HG02885 (cell line): ENCODE measurements at regions not wholly inside any gene's neighbourhood (a gene's known extent, or its start where the extent isn't known, plus 50 kb on each side); places are given as distances from the start of the nearest gene placed in this dataset.
"Not testable (repeated sequence)": the region's sequence is repeated elsewhere in the genome, so short reads cannot be mapped to it uniquely, and the experiment has no call there.

Experiments
- ATAC-seq: cut with Tn5 transposase; IDR thresholded peaks from one replicate; pipeline ENCODE4 v1.9.1; 2021; ENCODE audit warnings: mild to moderate bottlenecking; ENCODE audit not compliant: unreplicated experiment, poor library complexity

DNA sequence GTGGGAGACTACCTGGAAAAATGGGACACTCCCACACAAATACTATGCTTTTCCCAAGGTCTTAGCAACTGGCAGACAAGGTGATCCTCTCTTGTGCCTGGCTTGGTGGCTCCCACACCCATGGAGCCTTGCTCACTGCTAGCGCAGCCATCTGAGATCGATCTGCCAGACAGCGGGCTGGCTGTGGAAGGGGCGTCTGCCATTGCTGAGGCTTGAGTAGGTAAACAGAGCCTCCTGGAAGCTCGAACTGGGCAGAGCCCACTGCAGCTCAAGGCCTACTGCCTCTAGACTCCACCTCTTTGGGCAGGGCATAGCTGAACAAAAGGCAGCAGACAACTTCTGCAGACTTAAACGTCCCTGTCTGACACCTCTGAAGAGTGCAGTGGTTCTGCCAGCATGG is 360.3 kb upstream of the EPHA3 start:
- ATAC-seq: not testable (repeated sequence)

DNA sequence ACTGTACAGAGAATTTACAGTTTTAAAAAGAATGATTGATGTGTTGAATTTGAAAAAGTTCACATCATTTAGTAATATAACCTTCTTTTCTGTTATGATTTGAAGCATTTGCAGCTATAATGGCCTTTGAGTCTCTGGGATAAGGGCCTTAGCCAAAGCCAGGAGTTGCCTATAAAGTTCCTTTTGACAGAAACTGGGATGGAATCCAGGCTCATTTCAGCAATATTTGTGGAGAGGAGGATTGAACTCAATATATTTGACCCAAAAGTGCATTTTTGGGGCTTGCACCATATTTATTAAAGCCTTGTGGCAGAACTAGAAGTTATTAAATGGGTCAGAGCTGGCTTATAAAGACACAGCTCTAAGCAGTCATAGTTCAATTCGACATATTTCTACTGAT is 348.7 kb upstream of the EPHA3 start:
- ATAC-seq: no peak

DNA sequence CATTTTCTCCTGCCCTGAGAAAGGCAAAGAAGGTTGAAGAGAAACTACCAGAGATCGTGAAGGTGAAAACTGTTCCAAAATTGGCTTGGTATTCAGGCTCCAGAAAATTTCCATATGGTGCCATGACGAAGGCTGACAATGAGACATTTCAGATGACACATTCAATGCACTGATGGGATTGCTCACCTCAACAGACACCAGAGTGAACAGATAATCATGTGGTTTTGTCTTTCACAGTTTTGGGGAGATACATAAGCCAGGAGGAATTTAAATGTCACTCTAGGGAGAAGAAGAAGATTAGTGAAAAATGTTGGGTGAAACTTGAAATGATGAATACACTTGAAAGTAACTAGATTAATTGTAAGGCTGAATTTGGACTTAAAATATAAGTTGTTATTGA is 339.7 kb upstream of the EPHA3 start:
- ATAC-seq: no peak

DNA sequence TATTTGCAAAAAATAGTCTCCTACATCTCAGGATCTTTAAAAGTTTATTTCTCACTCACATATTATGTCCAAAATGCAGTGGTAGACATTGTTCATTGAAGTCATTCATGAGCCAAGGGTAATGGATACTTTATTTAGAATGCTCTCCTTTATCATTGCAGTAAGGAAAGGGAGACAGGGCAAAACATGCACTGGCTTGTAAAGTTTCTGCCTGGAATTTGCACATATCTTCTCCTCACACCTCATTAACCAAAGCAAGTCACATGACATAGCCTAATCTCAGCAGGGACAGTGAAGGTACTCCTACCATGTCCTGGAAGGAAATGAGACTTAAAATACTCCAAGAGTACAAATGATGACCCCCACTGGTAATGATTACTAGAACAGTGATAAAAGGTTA is 333.7 kb upstream of the EPHA3 start:
- no peak for ATAC-seq

DNA sequence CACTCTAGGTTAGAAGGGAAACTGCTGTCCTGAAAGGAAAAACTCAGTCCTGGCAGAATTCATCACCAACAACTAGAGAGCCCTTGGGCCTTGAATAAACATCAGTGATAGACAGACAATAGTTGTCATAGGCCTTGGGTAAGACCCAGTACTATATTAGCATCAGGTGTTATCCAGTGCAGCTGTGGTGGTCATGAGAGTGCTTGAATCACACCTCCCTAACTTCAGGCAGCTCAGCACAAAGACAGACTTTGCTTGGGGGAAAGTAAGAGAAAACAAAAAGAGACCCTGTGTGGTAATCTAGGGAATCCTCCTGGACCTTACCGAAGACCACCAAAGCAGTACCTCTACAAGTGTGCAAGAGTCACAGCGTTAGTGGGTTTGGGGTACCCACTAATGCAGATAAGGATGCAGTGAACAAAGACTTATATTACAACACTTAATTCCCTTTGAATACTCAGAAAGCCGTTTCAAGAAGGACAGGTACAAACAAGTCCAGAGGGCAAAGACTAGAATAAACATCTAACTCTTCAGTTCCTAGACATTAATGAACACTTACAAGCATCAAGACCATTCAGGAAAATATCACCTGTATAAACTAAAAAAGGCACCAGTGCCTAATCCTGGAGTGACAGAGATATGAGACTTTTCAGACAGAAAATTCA is 332.3 kb upstream of the EPHA3 start:
- ATAC-seq: no peak

DNA sequence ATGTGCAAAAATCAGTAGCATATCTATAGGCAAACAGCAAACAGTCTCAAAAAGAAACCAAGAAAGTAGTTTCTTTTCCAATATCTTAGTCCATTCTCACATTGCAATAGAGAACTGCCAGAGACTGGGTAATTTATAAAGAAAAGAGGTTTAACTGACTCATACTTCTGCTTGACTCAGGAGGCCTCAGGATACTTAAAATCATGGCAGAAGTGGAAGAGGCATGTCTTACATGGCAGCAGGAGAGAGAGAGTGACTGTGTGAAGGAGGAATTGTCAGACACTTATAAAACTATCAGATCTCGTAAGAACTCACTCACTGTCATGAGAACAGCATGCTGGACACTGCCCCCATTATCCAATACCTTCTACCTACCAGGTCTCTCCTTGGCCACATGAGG is 327.9 kb upstream of the EPHA3 start:
- no peak for ATAC-seq

DNA sequence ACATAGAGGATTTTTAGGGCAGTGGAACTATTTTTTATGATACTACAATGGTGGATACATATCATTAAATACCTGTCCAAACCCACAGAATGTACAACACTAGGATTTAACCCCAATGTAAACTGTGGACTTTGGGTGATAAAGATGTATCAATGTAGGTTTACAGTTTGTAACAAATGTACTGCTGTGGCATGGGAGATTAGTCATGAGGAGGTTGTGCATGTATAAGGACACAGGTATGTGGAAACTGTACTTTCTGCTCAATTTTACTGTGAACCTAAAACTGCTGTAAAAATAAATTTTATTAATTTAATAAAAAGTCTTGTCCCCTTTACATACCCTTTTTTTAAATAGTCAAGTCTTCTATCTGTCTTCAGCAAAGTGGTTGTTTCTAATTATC is 322.5 kb upstream of the EPHA3 start:
- ATAC-seq: no peak

DNA sequence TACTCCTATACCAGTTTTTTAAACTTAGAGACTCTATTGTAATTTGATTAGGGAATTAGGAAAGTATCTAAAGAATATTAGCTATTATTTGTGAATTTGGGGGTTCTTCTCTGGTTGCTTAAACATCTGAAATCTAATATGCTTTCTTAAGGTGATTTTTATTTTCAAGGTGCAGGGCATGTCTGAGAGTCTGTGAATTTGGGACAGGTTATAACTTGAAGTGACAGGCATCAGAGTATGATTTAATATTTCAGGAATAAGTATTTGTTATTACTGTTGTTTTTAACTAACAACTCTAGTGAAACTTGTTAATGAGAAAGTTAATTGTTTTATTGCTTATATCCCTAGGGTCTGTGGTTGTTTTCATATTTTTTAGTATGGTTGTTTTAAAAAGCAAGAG is 321.6 kb upstream of the EPHA3 start:
- no peak for ATAC-seq

DNA sequence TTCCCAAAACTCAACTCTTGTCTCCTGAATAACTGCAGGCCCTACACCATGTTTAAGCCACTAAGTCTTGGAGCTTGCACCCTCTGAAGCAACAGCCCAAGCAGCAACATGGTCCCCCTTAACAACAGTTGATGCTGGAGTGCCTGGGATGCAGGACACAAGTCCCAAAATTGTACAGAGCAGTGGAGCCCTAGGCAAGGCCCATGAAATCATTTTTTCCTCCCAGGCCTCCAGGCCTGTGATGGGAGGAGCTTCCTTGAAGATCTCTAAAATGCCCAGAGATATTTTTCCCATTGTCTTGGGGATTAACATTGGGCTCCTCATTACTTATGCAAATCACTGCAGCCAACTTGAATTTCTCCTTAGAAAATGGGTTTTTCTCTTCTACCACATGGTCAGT is 311.9 kb upstream of the EPHA3 start:
- no peak for ATAC-seq

DNA sequence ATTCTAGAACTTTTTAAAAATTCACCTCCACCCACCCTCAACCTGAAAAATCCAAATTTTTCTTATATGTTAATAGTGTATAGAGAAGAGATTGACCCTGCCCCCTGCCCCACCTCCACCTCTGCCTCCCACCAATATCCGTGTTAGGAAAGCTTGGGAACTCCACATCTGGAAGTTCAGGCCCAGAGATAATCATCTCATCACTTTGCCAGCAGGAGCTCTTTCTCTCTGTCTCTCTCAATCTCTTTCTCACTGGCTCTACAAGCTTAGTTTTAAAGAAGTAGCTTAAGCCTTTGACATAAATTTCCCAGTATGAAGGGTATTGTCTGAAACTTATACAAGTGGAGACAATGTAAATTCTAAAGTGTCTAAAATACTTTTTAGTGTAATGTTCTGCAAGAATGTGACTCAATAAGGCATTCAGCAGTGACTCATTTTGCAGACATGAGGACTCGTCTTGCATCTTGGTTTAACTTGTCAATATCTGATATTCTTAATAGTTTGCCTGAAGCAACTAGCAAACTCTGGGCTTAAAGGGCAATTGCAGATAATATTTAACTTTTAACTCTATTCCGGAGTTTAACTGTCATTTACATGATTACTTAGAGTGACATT is 299.8 kb upstream of the EPHA3 start:
- no peak for ATAC-seq

DNA sequence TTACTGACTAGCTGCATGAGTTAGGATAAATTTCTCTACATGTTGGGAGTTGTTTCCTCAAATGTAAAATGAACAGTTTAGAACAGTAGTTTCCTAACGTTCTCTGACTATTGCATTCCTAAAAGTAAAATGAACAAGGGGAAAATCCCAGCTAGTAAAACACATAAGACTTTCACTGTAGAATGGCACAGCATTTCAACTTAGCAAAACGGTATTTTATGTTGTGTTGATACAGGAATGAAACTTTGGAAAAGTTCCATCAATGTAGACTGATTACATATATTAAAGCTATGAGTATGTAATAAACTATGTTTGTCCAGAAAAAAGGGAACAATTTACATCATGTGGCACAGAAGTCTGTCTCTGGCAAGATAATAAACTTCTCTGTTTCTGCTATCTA is 297.4 kb upstream of the EPHA3 start:
- no peak for ATAC-seq

DNA sequence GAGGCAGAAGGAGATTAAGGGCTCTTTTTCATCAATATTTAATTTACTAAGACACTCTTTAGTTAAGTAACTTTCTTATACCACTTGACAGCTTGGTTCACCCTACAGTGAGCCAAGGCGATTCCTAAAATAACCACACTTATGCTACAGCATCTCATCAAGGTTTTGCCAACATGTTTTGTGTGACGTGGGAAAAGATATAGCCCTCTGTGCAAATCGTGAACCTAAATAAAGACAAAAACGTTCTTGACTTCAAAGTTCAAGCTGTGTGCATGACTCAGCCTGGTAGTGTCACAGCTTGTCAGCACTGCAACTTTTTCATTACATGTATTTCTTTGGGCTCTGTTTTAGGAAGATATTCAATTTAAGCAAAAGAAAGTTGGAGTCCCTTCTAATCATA is 297.0 kb upstream of the EPHA3 start:
- ATAC-seq: no peak

DNA sequence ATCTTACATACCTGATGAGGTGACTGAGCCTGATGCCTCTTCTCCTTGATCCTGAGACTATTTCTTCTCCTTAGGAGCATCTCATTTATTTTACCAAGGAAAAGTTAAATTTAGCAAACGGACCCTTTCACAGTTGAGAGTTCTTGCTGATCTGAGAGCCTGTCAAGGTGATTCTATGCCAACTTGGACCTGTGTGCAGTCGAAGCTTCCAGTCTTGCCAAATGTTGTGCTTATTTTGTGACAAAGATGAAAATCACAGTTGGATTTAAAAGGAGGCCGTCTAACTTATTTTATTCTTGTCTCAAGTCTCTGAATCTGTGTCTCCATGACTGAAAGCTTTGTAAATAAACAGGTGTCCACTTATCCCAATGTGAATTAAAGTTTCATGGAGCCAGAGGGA is 296.3 kb upstream of the EPHA3 start:
- no peak for ATAC-seq

DNA sequence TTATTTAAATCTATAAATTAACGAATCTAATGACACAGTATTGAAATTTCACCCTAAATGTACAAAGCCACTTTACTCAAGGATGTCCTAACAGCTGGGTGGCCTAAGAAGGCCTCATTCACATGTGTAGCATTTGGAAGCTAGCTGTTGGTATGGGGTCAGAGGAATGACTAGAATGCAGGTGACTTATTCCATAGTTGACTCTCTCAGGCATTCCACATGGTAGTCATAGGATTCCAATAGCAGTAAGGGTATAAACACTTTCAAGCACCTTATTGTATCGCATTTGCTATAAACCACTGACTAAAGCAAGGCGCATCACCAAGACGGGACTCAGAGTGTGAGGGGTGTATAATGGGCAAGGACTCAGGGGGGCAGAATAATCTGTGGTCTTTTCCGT is 294.8 kb upstream of the EPHA3 start:
- no peak for ATAC-seq

DNA sequence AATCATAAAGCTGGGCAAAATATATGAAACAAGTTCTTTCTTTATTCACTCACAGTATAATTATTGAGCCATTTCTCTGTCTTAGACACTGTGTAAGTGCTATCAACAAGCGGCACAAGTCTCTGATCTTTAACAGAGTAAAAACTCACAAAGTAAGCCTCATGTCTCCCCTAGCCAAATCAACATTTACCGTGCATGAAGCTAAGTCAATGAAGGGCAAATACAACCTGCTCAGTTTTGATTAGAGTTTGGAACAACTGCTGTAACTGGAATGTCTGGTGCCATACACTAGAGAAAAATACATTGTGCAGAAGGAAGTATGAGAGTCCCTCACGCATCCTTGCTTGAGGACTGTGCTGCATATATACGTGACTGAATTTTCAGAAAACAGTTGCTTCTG is 291.0 kb upstream of the EPHA3 start:
- no peak for ATAC-seq

DNA sequence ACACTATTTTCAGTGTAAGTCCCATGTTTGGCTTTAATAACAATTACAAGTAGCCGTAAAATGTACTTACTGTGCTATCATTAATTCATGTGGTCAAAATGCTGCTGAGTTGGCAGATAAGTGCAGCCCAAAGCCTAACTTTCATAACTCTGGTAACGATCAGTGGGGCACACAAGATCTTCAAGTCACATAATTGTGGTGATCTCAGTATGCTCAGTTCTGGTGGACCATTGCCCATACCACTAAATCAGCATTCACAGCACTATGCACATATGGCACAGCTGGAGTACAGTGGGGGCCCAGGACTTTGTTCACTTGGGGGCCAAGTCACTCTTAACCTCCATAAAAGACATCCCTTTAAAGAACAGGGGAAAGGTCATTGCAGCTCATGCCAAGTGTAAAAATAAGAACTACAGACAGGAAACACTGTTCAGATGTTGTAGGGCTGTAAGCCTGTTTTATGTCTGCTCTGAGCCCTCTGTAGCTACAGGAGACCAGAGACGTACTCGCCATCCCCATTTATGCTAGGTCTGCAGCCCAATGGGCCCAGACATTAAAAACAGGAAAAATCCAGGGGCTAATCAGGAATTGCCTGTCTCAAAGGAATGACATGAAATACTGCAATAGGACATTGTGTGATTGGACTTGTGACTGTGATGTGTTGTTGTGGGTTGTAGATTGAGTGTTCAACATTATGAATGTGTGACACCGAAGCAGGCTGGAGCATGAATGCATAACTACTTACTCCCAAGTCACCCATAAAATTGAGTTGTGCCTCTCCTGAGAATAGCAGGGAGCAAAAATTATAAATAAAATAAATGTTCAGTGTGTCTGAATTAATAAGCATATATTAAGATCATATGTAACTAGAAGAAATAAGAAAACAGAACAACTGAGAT is 282.5 kb upstream of the EPHA3 start:
- no peak for ATAC-seq

DNA sequence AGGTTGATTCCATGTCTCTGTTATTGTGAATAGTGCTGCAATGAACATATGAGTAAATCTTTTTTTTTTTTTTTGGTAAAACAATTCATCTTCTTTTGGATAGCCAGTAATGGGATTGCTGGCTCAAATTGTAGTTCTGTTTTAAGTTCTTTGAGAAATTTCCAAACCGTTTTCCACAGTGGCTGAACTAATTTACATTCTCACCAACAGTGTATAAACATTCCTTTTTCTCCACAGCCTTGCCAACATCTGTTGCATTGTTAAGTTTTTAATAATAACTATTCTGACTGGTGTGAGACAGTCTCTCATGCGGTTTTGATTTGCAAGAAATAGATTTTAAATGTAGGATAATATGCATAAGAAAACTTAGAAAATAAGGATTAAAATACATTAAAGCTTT is 279.0 kb upstream of the EPHA3 start:
- ATAC-seq: no peak

DNA sequence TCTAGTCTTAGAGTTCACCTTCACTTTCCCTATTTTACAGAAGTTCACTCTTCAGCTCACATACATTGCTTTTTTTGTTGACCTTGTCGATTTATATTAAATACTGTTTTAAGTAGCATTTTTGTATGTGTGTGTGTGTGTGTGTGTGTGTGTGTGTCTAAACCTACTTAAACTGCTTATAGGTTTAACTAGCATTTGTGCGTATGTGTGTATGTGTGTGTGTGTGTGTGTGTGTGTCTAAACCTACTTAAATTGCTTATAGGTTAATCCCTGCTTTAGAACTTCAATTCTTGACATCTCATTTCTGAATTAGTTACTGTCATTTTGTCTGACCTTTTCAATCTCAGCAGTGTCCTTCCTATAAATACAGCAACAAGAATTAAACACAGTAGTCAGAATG is 254.8 kb upstream of the EPHA3 start:
- ATAC-seq: no peak

DNA sequence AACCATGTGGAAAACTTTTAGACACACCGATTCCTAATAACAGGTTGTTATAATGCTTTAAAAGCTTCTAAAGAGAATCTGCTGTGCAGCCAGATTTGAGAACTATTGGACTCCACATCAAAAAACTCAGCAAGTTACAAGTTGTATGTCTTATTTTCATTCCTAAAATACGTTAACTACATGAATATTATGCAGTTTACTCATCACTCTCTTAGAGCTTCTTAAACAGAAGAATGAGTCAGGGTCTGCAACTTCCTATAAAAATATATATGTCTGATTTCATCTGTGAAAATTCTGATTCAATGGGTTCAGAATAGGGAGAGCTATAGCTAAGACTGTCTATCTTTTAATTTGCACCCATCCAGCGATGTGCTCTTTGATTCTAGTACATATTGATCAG is 244.2 kb upstream of the EPHA3 start:
- no peak for ATAC-seq

DNA sequence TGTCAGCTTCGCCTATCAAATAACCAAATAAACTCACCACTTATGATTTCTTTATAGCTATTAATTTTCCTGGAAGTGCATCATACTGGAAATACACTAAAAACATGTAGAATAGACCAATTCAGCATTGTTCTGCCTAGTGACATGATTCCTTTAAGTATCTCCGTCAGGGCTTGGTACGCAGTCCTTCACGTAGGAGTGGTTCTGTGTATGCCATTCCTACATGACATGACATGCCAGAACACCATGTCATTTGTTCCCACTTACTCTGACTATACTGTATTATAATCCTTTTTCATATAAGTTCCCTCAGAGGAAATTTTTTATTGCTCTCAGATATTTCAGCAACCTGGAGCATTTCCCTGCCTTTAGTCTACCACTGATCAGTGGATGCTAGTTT is 230.7 kb upstream of the EPHA3 start:
- no peak for ATAC-seq

DNA sequence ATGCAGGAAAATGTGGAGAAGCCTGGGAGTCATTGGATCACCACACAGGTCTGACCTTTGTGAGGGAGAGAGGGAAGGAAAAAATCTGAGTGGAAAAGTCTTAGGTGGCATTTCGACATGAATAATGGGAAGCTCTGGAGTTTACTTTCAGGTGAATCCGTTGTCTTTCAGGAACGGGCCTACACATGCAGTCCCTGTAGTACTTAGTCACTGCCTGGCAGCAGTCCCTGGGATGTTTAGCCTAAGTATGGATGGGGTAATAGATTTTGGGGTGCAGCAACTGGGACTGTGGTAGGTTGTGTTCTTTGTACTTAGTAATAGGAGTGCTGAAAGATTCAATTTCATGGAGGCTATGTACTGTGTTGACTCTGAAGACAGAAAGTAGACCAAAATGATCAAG is 227.5 kb upstream of the EPHA3 start:
- no peak for ATAC-seq

DNA sequence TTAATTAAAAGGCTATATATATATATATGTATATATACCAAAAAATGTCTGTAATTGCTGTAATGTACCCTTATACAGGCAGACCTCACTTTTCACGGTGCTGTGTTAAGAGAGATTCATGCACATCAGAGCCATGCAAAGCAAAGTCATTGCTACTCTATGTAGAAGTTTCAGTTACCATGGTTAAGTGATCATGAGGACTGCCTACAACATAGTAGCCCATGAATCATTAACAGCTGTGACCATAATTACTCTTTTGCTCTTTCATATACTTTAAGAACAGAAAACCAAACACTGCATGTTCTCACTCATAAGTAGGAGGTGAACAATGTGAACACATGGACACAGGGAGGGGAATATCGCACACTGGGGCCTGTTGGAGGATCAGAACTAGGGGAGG is 225.3 kb upstream of the EPHA3 start:
- peak; percentile 47 for ATAC-seq
